HG02973 (cell line): ENCODE measurements at regions not wholly inside any gene's neighbourhood (a gene's known extent, or its start where the extent isn't known, plus 50 kb on each side); places are given as distances from the start of the nearest gene placed in this dataset.
"Not testable (repeated sequence)": the region's sequence is repeated elsewhere in the genome, so short reads cannot be mapped to it uniquely, and the experiment has no call there.

Experiments used
- ATAC-seq: cut with Tn5 transposase; IDR thresholded peaks from one replicate; pipeline ENCODE4 v1.9.1; 2021; ENCODE audit warnings: moderate library complexity; ENCODE audit not compliant: unreplicated experiment

DNA sequence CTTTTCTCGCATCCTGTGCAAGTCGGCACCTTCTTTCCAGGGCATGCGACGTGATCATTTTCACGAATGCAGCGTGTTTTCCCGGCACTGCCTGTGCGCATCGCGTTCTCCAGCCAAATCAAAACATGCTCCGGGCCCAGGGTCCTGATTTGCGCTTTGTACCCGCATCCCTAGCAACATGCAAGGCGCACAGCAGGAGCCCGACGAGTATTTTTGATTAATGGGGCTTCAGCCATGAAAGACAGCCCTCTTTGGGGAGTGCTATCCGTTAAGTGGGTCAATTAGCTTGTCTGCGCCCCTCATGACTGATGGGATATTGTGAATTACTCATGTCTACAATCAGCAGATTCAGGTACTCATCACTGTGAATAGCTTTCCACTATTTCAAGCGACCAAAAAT lies 243.3 kb upstream of the RNF32 start:
- no peak for ATAC-seq

GRCh38 chr7:156389116-156389692 lies 251.4 kb upstream of the RNF32 start:
- ATAC-seq, result no peak

DNA sequence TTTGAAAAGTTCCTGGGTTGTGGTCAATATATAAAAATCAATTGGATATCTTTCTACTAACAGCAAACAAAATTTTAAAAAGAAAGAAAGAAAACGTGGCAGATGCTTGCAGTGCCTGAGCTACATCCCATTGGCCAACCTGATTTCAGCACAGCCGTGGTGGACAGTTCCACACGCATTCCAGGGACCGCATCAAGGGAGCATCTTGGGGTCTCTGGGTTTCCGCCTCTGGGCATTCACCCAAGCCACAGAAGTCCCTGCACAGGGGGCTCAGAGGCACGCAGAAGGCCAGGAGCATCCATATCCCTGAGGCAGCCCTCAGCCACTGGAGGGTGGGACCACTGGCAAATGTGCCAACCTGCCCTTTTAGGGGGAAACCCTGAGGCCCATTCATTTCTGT lies 254.5 kb upstream of the RNF32 start:
- no peak for ATAC-seq

- ATAC-seq, result no peak
Observed at GRCh38 chr7:156384706-156385105, 255.9 kb upstream of the RNF32 start.

DNA sequence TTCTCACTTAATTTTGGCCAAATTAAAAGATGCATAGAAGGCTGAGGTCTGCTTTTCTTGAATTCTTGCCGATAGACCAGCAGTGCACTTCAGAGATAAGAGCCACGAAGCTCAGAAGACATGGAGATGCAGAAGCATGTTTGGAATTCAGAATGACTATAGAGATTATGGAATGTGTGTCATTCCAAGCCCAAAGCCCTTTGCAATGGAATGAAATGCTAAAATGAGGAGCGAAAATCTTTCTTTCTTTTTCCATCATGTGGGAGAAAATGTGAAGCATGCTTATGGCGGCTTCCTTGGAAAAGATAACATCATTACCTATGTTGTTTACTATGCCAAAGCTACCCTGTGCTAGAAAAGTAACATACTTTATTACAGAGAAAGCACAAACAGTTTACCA lies 257.0 kb upstream of the RNF32 start:
- no peak for ATAC-seq

GRCh38 chr7:156380261-156380660 lies 260.3 kb upstream of the RNF32 start:
- no peak for ATAC-seq

- no peak for ATAC-seq
Observed at GRCh38 chr7:156379324-156380070, 261.1 kb upstream of the RNF32 start.

GRCh38 chr7:156378806-156379205 lies 261.8 kb upstream of the RNF32 start:
- no peak for ATAC-seq

DNA sequence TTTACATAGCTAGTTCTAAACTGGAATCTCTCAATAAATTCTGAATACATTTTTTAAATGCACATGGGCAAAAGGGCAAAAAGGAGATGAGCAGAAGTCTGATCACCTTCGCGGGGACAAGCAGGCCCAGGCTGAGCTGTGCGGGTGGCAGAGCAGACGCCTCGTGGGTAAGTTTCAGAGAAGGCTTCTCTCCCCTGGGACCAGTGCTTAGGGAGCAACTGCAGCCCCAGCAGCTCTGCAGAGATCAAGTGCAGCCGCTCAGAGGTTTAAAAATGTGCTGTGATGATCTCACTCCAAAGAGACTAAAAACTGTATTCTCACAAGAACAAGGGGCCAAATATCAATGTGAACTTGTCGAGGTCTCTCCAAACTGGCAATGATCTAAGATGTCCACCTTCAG lies 264.3 kb upstream of the RNF32 start:
- no peak for ATAC-seq

DNA sequence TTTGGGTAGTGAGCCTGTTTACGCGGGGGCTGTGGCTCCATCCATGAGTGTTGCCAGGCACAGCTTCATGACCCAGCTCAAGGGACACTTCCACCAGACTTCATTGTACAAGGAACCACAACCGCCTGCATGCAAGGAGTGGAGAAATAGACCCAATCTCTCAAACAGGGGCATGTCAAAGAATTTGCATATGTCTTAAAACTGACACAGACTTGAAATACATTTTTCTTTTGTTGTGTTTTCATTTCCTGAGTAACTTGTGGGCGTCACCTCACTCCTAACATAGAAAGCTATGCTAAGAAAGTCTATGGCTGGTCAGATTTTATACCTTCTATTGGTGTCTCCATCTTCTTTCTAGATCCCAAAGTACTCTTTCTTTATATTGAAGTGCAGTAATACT lies 266.2 kb upstream of the RNF32 start:
- no peak for ATAC-seq

GRCh38 chr7:156369929-156370328 lies 270.6 kb upstream of the RNF32 start:
- not testable (repeated sequence) for ATAC-seq

GRCh38 chr7:156368053-156368843 lies 272.3 kb upstream of the RNF32 start:
- ATAC-seq, result no peak

DNA sequence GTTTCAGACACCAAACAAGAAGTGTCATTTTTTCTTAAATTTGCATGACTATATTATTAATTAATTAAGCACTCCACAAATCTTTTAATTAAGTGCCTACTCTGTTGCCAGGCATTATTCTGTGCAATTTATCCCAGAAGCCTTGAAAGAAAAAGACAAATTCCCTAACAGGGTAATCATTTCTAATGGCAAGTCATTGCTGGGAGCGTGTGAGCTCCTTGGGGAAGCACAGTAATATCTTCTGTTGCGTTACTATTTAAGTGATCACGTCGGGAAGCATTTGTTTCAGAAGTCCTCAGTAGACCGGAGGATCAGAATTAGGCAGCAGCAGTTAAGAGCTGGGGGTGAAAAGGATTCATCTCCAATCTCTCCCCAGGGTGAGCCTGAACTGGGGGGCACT lies 276.8 kb upstream of the RNF32 start:
- ATAC-seq, result no peak

DNA sequence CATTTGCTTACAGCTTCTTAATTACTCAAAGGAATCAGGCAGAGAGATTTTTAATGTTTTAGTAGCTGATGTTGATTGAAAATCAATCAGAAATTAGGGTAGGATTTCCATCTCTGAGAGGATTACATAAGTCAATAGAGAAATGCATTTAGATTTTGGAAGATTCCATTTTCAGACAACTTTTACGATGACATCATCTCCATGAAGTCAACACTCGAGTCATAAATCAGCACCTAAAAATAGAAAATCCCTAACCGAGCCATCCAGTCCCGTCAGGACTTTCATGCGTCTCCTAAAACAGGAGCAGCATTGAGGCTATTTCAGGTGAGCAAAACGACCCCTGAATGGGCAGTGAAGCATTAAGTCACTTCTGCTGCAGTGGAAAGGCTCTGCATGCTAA lies 279.7 kb upstream of the RNF32 start:
- no peak for ATAC-seq

DNA sequence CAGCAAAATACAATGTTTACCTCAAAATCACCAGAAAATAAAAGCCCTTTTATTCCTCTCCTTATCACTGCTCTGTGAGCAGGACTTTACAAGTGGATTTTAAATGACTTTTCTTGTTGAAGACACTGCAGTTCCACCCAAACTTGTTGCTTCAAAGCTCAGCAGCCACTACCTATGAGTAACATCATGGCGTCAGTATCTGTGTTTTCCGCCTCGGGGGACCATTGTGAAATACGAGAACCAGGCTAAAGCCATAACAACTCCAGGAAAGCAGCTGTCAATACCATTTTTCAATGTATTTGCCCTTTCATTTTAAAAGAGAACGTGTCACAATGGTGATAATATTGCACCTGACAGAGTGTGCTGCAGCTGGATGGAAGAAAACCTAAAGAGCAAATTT lies 284.0 kb upstream of the RNF32 start:
- no peak for ATAC-seq

DNA sequence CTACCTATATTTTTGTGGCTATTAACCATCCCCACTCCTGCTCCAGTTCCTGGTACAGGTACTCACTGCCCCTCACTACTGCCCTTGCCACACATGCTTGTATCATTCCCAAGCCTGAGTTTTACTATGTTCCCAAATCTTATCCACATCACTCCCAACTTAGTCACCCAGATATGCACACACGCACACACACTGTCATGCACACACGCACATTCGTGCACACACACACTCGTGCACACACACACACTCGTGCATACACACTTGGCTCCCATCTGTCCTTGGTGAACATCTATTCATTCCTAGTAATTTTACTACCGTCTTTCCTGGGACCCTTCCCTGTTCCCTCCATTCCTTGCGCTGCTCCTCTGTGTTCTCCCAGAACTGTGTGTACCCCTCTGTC lies 287.2 kb upstream of the RNF32 start:
- ATAC-seq, result no peak

- not testable (repeated sequence) for ATAC-seq
Observed at GRCh38 chr7:156347703-156348248, 292.8 kb upstream of the RNF32 start.

- no peak for ATAC-seq
Observed at GRCh38 chr7:156347132-156347531, 293.4 kb upstream of the RNF32 start.

DNA sequence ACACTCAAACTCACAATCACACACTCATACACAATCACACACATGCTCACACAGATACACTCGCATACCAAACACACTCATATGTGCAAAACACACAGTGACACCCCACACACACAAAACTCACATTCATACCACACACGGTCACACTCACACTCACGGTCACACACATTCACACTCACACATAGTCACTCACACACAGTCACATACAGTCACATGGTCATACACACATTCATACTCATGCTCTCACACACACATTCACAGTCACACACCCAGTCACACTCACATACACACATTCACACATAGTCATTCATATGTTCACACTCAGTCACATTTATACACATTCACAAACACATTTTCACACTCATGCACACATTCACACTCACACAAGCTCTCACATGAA lies 296.0 kb upstream of the RNF32 start:
- no peak for ATAC-seq

DNA sequence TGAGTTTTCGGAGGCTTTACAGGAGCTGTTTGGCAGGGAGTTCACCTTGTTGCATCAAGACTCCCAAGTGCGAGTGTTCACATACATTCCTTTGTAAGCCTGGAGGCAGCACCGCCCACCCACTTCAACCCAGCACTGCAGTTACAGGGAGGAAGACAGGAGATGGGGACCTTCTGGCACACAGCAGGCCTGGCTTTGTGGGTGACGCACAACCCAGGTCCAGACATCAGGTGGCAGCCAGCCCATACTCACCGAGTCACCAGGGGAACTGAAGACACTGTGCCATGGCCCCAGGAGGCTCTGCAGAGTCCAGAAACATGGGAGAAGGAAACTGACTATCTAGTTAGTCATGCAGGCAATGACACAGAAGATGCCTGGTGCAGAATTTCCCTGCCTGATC lies 305.9 kb upstream of the RNF32 start:
- ATAC-seq, result no peak

DNA sequence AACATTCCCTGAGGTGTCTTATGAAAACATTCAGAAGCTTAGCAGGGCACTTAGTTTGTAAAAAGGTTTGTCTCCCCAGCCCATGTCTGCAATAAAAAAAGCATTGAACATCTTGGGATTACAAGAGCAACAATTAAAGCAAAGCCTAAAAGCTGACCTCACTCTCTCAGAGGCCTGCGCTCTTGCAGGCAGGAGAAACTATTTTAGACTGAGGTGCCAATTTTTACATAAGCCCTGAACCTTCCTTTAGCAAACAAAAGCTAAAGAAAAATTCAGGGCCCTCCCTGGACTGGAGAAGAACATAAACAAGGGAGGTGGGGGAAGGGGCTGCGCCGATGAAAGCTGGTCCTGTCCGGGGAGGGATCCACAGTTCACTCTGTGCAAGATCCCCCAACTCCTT lies 312.7 kb upstream of the RNF32 start:
- no peak for ATAC-seq

DNA sequence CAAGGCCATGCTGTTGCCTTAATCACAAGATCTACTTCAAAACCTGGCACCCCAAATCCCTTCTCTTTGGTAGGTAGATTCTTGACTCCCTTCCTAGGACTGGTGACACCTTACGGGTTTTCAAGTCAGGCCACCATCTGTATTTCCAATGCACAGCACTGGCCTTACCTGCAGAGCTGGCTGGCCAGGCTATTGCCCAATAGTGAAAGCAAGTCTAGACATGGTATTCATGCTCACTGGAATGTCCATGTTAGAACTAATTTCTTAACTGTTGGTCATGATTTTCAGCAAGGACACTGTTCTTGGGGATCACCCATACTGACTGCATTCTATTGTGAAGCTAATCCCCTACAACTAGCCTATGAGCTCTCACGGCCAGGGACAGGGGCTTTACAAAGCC lies 313.1 kb upstream of the RNF32 start:
- no peak for ATAC-seq
